HG03175 (cell line): ENCODE measurements at regions not wholly inside any gene's neighbourhood (a gene's known extent, or its start where the extent isn't known, plus 50 kb on each side); places are given as distances from the start of the nearest gene placed in this dataset.
A peak's percentile ranks its signal among the peaks of the same experiment; 100 is the strongest.
"Not testable (repeated sequence)": the region's sequence is repeated elsewhere in the genome, so short reads cannot be mapped to it uniquely, and the experiment has no call there.

Source experiments
- ATAC-seq: cut with Tn5 transposase; IDR thresholded peaks from one replicate; pipeline ENCODE4 v1.9.1; 2021; ENCODE audit warnings: mild to moderate bottlenecking, moderate library complexity; ENCODE audit not compliant: unreplicated experiment

DNA sequence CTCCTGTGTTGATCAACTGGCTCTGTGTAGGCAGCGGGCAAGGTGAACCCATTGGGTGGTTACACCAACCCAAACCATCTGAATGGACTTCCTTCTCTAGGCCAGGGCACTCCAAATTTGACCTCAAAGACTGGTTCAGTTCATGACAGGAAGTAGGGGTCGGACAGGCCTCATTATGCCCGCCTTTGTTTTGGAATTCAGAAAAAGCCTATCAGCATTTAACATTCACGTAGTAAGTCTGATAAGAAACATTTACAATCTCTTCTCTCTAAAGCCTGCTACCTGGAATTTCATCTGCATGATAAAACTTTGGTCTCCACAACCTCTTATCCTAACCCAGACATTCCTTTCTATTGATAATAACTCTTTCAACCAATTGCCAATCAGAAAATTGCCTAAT is 97.1 kb upstream of the ETV3 start:
- no peak for ATAC-seq

DNA sequence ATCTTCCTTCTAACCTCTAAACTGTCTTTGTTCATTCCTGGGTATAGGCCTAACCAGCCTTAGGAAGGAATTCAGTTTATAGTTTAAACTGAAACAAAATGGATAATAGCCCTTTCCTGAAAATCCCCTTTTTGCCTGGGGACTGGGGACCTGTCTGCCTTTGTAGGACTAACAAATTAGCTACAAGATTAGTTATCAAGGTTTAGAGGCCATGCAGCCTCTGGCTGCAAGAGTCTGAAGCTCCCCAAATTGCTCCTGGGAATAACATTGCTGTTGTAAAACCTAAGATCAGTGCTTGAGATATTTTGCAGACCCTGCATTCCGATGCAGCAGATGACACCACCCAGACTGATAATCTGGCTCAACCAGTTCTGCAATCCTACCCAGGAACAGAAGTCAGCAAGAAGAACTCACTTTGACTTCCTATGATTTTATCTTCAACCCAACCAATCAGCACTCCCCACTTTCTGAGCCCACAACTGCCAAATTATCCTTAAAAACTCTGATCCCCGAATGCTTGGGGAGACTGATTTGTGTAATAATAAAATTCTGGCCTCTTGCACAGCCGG is 96.6 kb upstream of the ETV3 start:
- no peak for ATAC-seq

DNA sequence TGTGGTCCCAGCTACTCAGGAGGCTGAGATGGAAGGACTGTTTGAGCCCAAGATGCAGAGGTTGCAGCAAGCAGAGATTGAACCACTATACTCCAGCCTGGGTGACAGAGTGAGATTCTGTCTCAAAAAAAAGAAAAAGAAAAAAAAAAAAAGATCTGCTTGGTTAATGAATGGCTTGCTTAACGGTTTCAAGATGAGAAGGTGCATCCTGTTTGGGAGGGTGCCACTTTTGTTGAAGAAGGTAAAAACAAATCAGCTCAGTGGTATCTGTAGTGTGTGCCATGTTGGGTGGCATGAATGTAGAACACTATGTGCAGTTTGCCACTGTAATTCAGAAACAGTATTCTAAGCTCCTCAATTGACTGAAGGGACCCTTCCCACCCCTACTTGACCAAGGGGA is 94.9 kb upstream of the ETV3 start:
- ATAC-seq, result peak; percentile 86

DNA sequence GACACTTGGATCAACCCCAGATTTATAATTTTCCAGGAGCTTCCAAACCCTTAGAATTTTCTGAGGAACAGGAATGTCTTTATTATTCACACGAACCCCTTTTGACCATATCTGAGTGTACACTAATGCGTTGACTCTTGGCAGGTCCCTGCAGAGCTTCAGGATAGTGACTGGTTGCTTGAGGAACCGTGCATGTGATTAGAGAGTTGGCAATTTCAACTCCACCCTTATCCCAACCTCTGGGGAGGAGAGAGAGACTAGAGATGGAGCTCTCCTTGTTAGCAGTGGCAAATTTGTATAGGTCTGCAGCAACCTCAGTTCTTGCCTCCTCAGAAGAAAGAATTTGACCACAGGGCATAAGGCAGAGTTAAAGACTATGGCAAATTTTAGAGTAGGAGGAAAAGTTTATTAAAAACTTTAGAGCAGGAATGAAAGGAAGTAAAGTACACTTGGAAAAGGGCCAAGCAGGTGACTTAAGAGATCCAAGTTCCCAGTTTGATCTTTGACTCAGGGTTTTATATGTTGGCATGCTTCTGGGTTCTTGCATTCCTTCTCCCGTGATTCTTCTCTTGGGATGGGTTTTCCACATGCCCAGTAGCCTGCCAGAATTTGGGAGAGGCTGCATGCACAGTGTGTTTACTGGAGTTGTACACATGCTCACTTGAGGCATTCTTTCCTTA is 93.8 kb upstream of the ETV3 start:
- ATAC-seq, result no peak

GRCh38 chr1:157230500-157230899 is 92.3 kb upstream of the ETV3 start:
- no peak for ATAC-seq

GRCh38 chr1:157227700-157228099 is 89.5 kb upstream of the ETV3 start:
- no peak for ATAC-seq

DNA sequence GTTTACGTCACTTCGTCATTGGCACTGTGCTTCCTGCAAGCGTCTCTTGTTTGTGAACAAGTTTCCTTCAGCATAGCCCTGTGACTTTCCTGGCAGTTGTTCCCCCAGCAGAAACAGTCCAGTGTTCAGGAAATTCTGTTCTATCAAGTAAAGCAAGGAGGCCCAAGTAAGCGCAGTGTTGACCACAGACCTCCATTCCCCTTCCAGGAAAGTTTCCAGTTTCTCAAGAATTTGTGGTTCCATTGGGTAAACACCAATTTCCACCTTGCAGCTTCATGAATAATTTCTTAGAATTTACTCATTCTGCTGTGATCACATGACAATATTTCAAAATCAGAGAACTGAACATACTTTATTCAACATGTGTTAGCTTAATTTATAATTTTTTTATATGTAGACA is 88.5 kb upstream of the ETV3 start:
- no peak for ATAC-seq

- no peak for ATAC-seq
Observed at GRCh38 chr1:157219600-157219999, 81.4 kb upstream of the ETV3 start.

- ATAC-seq, result no peak
Observed at GRCh38 chr1:157219182-157219581, 81.0 kb upstream of the ETV3 start.

DNA sequence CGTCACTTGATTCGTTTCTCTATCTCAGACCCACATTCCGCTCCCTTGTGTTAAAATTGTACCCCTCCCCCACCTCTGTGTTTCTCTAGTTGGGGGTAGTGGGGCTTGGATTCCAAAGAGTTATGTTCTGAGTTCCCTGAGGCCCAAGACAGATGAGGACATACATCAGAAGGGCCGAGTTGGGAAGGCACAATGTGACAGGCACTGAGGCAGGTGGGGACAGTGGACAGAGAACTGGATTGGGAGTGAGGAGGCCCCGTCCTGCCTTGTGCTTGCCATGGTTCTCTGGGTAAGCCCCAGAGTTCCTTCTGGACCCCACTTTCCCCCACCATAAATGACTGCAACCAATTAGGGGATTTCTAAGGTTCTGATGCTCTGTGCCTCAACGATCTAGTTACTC is 80.5 kb upstream of the ETV3 start:
- ATAC-seq, result no peak

DNA sequence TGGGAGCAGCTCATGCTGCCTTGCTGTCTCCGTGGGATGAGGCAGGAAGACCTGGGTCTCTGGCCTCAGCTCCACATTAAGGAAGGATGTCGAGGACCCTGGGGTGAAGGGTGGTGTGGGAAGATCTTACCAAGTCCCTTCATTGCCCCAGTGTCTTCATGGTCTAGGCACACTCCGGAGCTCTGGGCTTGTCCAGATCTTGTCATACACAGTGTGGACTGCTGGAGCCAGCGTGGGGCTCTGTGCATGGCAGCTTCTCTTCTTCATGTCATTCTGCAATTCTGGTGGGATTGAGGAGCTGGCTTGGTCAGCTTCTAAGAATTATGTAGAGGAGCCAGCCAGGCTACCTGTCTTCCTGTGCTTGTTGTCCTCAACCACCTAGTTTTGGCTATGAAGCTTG is 79.3 kb upstream of the ETV3 start:
- ATAC-seq, result no peak

DNA sequence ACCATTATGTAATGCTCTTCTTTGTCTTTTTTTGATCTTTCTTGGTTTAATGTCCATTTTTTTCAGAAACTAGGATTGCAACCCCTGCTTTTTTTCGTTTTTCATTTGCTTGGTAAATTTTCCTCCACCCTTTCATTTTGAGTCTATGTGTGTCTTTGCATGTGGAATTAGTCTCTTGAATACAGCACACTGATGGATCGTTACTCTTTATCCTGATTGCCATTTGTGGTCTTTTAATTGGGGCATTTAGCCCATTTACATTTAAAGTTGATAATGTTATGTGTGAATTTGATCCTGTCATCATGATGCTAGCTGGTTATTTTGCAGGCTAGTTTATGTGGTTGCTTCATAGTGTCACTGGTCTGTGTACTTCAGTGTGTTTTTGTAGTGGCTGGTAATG is 75.6 kb upstream of the ETV3 start:
- ATAC-seq, result no peak

DNA sequence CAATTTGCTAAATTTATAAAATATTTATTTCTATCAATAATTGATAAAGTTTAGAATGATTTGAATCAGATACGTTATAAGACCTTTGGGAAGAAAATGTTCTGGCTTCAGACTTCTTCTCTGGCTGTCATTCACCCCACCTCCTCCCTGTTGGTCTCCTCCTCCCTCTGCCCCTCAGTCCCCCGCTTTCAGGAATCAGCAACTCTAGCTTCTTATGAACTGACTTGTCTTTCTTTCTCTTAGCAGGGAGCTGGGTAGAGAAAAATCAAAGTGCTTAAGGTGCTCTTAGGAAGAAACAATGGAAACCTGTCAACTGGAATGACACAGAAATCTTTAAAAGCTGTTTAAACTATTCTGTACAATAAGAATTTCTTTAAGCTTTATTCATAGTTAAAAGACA is 71.3 kb upstream of the ETV3 start:
- no peak for ATAC-seq

DNA sequence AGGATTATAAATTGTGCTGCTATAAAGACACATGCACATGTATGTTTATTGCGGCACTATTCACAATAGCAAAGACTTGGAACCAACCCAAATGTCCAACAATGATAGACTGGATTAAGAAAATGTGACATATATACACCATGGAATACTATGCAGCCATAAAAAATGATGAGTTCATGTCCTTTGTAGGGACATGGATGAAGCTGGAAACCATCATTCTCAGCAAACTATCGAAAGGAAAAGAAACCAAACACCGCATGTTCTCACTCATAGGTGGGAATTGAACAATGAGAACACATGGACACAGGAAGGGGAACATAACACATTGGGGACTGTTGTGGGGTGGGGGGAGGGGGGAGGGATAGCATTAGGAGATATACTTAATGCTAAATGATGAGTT is 67.8 kb upstream of the ETV3 start:
- ATAC-seq, result not testable (repeated sequence)

- no peak for ATAC-seq
Observed at GRCh38 chr1:157203166-157203565, 65.0 kb upstream of the ETV3 start.

DNA sequence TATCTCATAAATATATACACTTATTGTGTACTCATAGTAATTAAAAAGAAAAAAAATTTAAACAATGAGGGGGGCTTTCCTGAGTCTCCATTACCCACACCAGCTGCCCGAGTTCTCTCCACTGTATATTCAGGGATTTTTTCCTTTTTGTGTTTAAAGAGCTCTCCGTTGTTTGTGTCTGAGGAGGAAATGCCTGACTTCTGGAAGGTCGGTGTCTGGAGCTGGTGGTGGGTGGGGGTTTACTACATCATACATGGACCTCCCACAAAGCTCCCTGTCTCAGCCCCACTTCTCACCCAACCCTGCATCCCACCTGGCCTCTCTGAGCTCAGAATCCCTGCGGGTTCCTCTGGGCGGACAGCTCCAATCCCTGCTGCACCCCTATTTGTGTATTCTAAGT is 64.1 kb upstream of the ETV3 start:
- ATAC-seq, result no peak

GRCh38 chr1:157201767-157202166 is 63.6 kb upstream of the ETV3 start:
- no peak for ATAC-seq

- ATAC-seq, result no peak
Observed at GRCh38 chr1:157200451-157200850, 62.3 kb upstream of the ETV3 start.

DNA sequence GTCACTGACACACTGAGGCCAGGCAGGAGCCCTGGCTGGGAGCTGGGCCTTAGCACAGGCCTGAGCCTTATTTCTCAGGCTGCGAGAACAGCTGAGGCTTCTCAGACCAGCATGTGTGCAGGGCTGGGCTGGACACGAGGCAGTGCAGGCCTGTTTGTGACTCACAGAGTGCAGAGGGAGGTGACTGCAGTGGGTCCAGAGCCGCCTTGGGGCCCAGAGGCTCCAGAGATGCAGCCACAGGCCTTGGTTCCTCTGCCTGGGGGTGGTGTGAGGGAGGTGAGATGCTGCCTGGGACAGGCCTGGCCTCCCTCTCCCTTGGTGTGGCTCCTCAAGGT is 61.2 kb upstream of the ETV3 start:
- no peak for ATAC-seq

DNA sequence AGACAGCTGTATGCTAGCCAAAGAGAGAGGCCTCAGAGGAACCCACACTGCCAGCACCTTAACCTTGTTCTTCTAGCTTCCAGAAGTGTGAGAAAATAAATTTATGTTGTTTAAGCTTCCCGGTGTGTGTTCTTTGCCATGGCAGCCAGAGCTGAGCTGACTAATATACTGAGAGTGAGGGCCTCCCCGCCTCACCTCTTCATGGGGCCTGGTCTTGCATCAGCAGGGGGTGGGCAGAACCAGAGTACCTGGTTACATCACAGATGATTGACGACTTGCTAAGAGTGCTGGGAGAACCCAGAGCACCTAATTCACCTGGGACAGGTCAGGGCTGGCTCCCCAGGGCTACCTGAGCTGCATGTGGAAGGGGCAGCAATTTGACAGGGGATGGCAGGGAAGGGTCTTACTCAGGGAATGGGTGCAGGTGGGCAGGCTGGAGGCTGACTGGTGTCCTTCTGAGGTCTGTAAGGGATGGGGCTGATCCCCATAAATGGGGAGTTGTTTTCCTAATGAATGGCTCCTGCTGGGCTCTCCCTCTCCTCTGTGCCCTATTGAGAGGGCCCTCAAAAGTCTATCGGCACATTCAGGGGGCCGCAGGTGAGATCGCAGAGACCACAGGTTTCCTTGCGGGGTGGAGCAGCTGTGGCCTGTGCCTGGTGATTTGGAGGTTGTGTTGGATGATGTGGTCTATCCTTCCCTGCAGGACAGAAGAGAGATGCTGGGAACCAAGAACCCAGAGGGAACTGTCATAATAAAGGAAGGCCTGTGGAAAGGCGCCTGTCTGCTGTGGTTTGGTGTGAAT is 60.6 kb upstream of the ETV3 start:
- ATAC-seq, result no peak

DNA sequence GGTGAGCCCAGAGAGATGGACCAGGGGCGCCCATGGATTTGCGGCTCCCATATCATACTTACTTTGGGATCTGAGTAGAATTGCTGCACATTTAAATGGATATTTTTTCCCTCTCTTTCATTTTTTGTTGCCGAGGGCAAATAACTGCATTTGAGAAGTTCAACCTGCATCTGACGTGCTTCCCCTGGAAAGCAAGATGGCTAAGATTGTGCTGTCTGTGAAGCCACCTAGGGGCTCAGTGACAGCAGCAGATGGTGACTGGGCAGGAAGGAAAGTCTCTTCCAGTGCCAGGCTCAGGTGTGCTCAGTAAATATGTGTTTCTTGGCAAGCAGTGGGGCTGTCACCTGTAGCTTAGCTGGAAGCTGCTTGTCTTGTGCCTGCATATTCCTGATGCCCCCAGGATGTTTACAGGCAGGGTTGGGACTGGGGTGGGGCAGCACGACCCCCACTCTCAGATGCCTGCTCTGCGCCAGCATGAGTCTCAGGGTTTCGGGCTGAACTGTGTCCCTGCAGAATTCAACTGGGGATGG is 59.8 kb upstream of the ETV3 start:
- ATAC-seq, result no peak
